Fibroblast of the conjunctiva (primary cell): ENCODE measurements at regions not wholly inside any gene's neighbourhood (a gene's known extent, or its start where the extent isn't known, plus 50 kb on each side); places are given as distances from the start of the nearest gene placed in this dataset.

Experiments used
- DNase-seq: peaks from one replicate; pipeline ENCODE4 v3.0.0-alpha.2; 2010; ENCODE audit warnings: low read depth

- DNase-seq = no peak
These were observed 170.7 kb downstream of the THBS2 start for GRCh38 chr6:169082817-169083507.

- DNase-seq = no peak
These were observed 171.6 kb downstream of the THBS2 start for GRCh38 chr6:169082093-169082492.

GRCh38 chr6:169081248-169081647 is 172.4 kb downstream of the THBS2 start:
- no peak for DNase-seq

GRCh38 chr6:169079650-169080049 is 174.0 kb downstream of the THBS2 start:
- no peak for DNase-seq

GRCh38 chr6:169078399-169079145 is 175.1 kb downstream of the THBS2 start:
- DNase-seq = no peak

- DNase-seq = no peak
These were observed 177.6 kb downstream of the THBS2 start for GRCh38 chr6:169075915-169076654.

- peak; percentile 72 for DNase-seq
These were observed 178.3 kb downstream of the THBS2 start for GRCh38 chr6:169075211-169075914.

- DNase-seq = no peak
These were observed 179.1 kb downstream of the THBS2 start for GRCh38 chr6:169074526-169074925.

GRCh38 chr6:169073311-169073710 is 180.3 kb downstream of the THBS2 start:
- DNase-seq = no peak

GRCh38 chr6:169072127-169073042 is 181.3 kb downstream of the THBS2 start:
- DNase-seq = no peak

GRCh38 chr6:169071394-169071793 is 182.3 kb downstream of the THBS2 start:
- no peak for DNase-seq

- peak; percentile 96 for DNase-seq
These were observed 183.0 kb downstream of the THBS2 start for GRCh38 chr6:169070506-169071176.

GRCh38 chr6:169069356-169069755 is 184.3 kb downstream of the THBS2 start:
- no peak for DNase-seq

- DNase-seq = no peak
These were observed 189.5 kb downstream of the THBS2 start for GRCh38 chr6:169064194-169064593.

GRCh38 chr6:169062272-169062671 is 191.4 kb downstream of the THBS2 start:
- no peak for DNase-seq

- no peak for DNase-seq
These were observed 195.0 kb downstream of the THBS2 start for GRCh38 chr6:169058634-169059033.

GRCh38 chr6:169052462-169052861 is 201.2 kb downstream of the THBS2 start:
- DNase-seq = no peak

- DNase-seq = no peak
These were observed 202.3 kb downstream of the THBS2 start for GRCh38 chr6:169051371-169051770.

GRCh38 chr6:169048865-169049205 is 204.8 kb downstream of the THBS2 start:
- no peak for DNase-seq

- no peak for DNase-seq
These were observed 205.3 kb downstream of the THBS2 start for GRCh38 chr6:169048185-169048864.
